Fibroblast of peridontal ligament (primary cell): ENCODE measurements at regions not wholly inside any gene's neighbourhood (a gene's known extent, or its start where the extent isn't known, plus 50 kb on each side); places are given as distances from the start of the nearest gene placed in this dataset.

Source experiments
- DNase-seq: peaks from one replicate; pipeline ENCODE4 v3.0.0-alpha.2; 2010; ENCODE audit errors: extremely low read depth

DNA sequence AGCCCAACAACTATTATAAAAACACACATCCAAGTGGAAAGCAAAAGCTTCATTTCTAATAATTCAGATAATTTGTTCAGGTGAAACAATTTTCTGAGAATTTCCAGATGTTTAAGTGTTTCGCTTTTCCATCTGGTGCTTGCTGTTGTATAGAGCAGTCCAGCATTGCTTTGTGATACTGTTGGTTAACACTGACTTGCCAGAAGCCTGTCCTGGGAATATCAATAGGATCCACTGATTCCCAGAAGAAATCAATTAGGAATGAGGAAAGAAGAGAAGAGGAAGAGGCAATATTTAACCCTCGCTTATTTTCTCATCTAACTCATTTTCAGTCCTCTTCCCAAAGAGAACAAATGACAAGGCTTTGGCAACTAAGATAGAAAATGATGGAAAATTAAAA lies 94.9 kb upstream of the DDIT4L start:
- no peak for DNase-seq

- DNase-seq, result no peak
These were observed 94.0 kb upstream of the DDIT4L start for GRCh38 chr4:100284129-100284880.

DNA sequence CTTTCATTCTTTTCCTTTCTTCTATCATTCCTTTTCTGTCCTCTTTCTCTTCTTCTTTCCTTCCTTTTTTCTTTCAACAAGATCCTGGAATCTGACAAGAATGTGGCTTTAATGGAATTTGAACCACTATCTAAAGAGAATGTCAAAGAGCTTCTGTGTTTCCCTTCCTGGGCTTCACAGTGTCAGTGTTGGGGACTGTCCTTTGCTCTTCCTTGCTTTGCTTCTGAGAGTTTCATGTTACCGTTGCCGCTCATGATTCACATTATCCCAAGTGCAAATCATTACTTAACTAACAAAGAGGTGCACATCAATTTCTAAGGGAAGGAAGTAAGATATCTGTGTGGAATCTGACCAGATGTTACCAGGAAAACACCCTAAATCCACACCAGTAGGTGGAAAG lies 90.5 kb upstream of the DDIT4L start:
- no peak for DNase-seq

DNA sequence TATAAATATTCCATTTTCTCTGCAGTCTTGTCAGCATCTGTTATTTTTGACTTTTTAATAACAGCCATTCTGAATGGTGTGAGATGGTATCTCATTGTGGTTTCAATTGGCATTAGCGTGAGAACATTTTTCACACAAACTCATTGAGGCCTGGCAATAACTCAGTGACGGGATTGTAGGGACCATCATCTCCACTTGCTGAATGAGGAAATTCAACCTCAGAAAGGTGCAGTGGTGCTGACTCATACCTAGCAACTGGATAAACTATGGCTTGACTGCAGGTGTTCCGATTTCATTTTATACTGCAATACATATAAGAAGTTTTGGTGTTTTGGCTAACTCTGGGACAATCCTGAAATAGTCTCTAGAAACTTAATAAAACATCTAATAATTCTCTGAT lies 88.3 kb upstream of the DDIT4L start:
- DNase-seq, result no peak

GRCh38 chr4:100269446-100269845 lies 79.2 kb upstream of the DDIT4L start:
- DNase-seq, result no peak

- DNase-seq, result no peak
These were observed 78.5 kb upstream of the DDIT4L start for GRCh38 chr4:100268789-100269188.

- DNase-seq, result peak; percentile 53
These were observed 71.1 kb upstream of the DDIT4L start for GRCh38 chr4:100261346-100261745.

DNA sequence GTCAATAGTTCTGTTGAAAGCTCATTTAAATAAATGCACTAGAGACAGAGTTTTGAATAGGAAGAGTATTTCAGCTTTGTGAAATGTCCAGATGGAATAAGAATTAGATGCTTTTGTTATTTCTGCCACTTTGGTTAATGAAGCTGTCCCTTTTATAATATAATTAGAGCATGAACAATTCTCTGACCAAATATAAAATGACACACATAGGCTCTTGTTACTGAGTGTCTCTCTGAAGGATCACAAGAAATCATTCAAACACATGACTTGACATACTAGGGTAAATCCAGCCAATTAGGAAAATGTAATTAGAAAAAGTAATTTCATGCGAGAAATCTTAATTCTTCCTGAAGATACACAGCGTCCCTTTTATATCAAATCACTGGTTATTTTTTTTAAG lies 68.4 kb upstream of the DDIT4L start:
- DNase-seq, result no peak

GRCh38 chr4:100257567-100257966 lies 67.3 kb upstream of the DDIT4L start:
- DNase-seq, result no peak

DNA sequence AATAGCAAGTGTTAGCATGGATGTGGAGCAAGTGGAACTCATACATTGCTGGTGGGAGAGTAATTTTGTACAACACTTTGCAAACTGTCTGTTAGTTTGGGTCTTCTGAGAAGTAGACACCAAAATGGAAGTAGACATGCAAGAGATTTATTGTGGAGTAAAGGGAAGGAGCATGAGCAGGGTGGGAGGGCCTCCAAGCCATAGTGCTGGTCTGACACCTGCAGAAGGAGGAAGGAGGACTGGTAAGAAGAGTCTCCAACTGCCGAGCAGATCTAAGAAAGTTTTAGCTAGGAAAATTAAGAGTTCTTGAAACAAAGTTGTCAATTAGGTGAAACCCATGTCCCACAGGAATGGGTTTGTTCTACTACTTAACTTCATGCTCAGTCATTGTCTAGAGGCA lies 64.0 kb upstream of the DDIT4L start:
- DNase-seq, result no peak

GRCh38 chr4:100248476-100248875 lies 58.2 kb upstream of the DDIT4L start:
- DNase-seq, result no peak

GRCh38 chr4:100246697-100247096 lies 56.4 kb upstream of the DDIT4L start:
- no peak for DNase-seq

GRCh38 chr4:100244347-100244746 lies 54.1 kb upstream of the DDIT4L start:
- DNase-seq, result no peak
